Mucosa of rectum (tissue), 2 donors: ENCODE measurements at regions not wholly inside any gene's neighbourhood (a gene's known extent, or its start where the extent isn't known, plus 50 kb on each side); places are given as distances from the start of the nearest gene placed in this dataset.

Experiments used
- H3K27ac ChIP-seq, 2 donors: one replicate each; pipeline ENCODE4 v1.7.0; 2013; ENCODE audit warnings: inconsistent platforms in 2 of 2, low read depth in 2 of 2, low read length in 2 of 2
- H3K27me3 ChIP-seq, 2 donors: one replicate each; pipeline ENCODE4 v1.7.0; 2013; ENCODE audit warnings: low read length in 2 of 2; ENCODE audit not compliant: control insufficient read depth in 2 of 2, insufficient read depth in 2 of 2
- H3K36me3 ChIP-seq, 2 donors: one replicate each; pipeline ENCODE4 v1.7.0; 2013; ENCODE audit warnings: low read length in 2 of 2; ENCODE audit not compliant: control insufficient read depth in 2 of 2, insufficient read depth in 2 of 2
- H3K4me1 ChIP-seq, 2 donors: one replicate each; pipeline ENCODE4 v1.7.0; 2013; ENCODE audit warnings: low read length in 2 of 2, mild to moderate bottlenecking in 1 of 2; ENCODE audit not compliant: control insufficient read depth in 2 of 2, insufficient read depth in 2 of 2
- H3K4me3 ChIP-seq, 2 donors: one replicate each; pipeline ENCODE4 v1.7.0; 2013; ENCODE audit warnings: low read length in 2 of 2
- H3K9ac ChIP-seq, 2 donors: one replicate each; pipeline ENCODE4 v1.7.0; 2013; ENCODE audit warnings: low read length in 2 of 2, low read depth in 1 of 2, mild to moderate bottlenecking in 1 of 2
- H3K9me3 ChIP-seq, 2 donors: one replicate each; pipeline ENCODE4 v1.7.0; 2013; ENCODE audit warnings: low read length in 2 of 2; ENCODE audit not compliant: control insufficient read depth in 2 of 2
- donor health status: healthy.
- donor health status: Normal muscosa, but diverticular disease.

- Histone ChIP-seq H3K4me3 (no peak overlapping the region), H3K36me3 (no peaks in the 10 kb centered on the region), H3K9ac (no peak overlapping the region), H3K27me3 (no peaks in the 10 kb centered on the region), H3K27ac (no peak overlapping the region), H3K9me3 (no peaks in the 10 kb centered on the region), H3K4me1 (no peaks in the 10 kb centered on the region)
These were observed 183.0 kb upstream of the FOXF1 start for GRCh38 chr16:86327321-86327720.

DNA sequence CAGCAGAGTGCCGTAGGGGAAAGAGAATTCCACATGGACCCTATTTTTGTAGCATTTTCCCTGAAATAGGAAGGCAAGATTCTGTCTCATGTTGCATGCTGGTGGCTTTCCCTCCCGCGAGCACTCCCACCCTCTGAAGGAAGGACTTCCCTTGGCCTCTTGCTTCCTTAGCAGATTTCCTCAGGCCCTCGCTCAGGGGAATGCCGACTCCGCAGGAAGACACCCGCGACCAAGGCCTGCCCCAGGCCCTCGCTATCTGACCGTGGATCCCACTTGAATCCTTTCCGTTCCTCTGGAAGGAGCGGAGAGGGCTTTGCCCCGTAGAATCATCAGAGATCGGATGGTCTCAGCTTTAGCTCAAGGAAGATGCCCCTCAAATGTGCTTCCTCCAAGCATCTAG, 179.4 kb upstream of the FOXF1 start:
- no peak overlapping the region for H3K27ac ChIP-seq
- H3K4me3 ChIP-seq, result no peak overlapping the region
- H3K9ac ChIP-seq, result no peak overlapping the region
- H3K36me3 ChIP-seq, result no peaks in the 10 kb centered on the region
- H3K9me3 ChIP-seq, result no peaks in the 10 kb centered on the region
- peaks cover 0 to 2% of the 10 kb centered on the region in 2 donors for H3K27me3 ChIP-seq
- H3K4me1 ChIP-seq, result no peaks in the 10 kb centered on the region

DNA sequence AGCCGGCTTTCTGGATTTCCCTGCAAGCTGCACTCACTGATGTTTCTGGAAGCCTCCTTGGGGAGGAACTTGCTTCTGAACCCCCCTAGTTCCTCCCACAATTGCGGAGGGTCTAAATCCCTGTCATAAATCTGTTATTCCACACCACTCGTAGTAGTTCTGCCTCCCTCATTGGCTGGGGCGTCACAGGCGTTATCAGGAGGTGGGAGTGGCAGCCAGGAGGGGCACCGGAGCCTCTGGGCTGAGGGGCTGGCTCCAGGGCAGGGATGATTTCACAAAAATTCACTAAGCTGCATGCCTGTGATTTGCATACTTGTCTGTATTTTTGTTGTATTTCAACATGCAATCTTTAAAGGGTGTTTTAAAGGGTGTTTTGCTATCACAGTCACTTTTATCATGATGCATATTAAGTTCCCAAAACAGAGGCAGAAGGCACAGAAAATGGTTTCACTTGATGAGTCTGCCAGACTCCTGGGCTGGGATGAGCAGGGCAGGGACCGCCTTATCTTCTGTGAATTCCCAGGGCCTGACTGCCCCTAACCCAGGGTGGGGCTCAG, 176.2 kb upstream of the FOXF1 start:
- H3K27me3 ChIP-seq, result peaks cover 0 to 2% of the 10 kb centered on the region in 2 donors

DNA sequence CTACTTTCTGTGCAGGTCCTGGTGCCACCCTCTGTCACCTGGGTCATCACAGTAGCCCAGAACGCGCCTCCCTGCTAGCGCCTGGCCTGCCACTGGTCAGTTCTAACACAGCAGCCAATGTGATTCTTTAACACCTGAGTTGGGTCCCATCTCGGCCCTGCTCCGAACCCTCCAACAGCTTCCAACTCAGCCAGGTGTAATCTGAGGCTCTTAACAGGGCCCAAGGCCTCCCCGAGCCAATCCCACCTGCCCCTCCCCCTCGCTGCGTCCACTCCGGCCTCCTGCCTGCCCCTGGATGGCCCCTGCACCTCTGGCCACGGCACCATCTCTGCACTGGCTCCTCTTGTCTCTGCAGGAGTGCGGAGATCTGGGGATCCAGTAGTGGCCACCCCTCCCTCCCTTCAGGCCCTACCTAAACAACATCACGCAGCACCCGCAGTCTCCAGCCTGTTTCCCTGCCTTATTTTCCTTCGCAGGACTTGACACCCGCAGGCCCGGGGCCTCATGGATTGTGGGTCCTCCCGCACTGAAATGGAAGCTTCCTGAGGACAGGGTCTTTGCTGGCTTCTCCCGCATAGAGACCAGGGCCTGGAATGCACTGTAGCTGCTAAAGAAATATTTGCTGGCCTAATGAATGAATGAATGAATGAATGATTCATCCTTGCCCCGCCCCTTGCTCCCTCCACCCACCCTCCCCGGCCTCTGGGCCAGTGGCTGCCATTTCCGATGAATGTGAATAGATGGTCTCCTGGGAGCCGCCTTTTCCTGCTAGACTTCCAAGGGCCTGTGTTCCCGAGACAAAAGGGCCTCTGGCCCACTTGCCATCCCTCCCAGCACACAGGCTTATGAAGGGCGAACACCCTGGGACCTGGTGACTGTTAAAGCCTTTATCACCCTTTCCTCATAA, 174.8 kb upstream of the FOXF1 start:
- Histone ChIP-seq H3K36me3 (no peaks in the 10 kb centered on the region), H3K27me3 (peaks cover 0 to 2% of the 10 kb centered on the region in 2 donors), H3K9ac (no peak overlapping the region), H3K4me1 (no peaks in the 10 kb centered on the region), H3K9me3 (no peaks in the 10 kb centered on the region), H3K27ac (no peak overlapping the region), H3K4me3 (no peak overlapping the region)

More for the DNA sequence above, 176.2 kb upstream of the FOXF1 start:
- Histone ChIP-seq H3K27ac (no peak overlapping the region), H3K4me1 (no peaks in the 10 kb centered on the region), H3K9me3 (no peaks in the 10 kb centered on the region), H3K36me3 (no peaks in the 10 kb centered on the region), H3K9ac (no peak overlapping the region), H3K4me3 (no peak overlapping the region)

DNA sequence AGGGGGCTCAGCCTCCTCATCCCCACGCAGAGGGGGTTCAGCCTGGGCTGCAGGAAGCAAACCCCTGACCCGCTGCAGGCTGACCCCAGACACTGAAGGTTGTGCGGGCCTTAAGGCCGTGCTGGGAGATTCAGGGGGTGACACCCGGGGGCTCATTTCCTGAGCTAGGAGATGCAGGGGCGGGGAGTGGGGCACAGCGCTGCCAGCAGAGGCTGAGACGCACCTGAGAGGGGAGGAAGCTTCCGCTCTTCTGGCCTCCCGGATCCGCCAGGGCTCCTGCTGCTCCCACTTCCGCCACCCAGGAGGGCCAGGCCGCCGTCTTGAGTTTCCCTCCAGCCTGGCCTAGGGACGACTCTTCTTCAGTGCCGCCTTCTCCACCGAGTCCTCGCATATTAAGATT, 173.2 kb upstream of the FOXF1 start:
- Histone ChIP-seq H3K36me3 (no peaks in the 10 kb centered on the region), H3K4me3 (no peak overlapping the region), H3K9ac (no peak overlapping the region), H3K27ac (no peak overlapping the region), H3K27me3 (peaks cover 0 to 2% of the 10 kb centered on the region in 2 donors), H3K9me3 (no peaks in the 10 kb centered on the region), H3K4me1 (no peaks in the 10 kb centered on the region)

DNA sequence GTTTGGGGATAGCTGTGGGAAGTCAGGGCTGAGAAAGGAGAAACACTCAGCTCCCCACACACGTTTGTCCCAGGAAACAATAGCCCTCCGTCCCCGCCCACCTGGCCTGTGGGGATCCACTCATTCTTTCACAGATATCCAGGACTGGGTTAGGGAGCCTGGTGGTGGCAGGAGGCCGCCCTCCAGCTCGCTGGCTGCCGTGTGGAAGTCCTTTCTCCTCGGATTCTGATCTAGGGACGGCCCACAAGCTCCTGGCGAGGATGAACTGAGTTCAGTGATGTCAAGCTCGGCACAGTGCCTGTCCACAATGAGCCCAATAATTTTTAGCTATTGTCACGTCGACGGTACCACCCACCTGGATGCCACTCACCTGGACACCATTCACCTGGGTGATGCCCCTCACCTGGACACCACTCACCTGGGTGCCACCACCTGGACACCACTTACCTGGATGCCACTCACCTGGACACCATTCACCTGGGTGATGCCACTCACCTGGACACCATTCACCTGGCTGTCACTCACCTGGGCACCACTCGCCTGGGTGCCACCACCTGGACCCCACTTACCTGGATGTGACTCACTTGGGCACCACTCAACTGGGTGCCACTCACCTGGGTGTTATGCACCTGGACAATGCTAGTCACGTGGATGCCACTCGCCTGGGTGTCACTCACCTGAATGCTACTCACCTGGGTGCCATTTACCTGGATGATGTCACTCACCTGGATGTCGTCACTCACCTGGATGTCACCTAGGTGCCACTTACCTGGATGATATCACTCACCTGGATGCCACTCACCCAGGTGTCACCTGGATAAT, 172.5 kb upstream of the FOXF1 start:
- H3K9me3 ChIP-seq, result no peaks in the 10 kb centered on the region
- peaks cover 0 to under 1% of the 10 kb centered on the region in 2 donors for H3K27me3 ChIP-seq
- no peak overlapping the region for H3K4me3 ChIP-seq
- H3K27ac ChIP-seq, result no peak overlapping the region
- H3K4me1 ChIP-seq, result no peaks in the 10 kb centered on the region
- H3K9ac ChIP-seq, result no peak overlapping the region
- no peaks in the 10 kb centered on the region for H3K36me3 ChIP-seq

DNA sequence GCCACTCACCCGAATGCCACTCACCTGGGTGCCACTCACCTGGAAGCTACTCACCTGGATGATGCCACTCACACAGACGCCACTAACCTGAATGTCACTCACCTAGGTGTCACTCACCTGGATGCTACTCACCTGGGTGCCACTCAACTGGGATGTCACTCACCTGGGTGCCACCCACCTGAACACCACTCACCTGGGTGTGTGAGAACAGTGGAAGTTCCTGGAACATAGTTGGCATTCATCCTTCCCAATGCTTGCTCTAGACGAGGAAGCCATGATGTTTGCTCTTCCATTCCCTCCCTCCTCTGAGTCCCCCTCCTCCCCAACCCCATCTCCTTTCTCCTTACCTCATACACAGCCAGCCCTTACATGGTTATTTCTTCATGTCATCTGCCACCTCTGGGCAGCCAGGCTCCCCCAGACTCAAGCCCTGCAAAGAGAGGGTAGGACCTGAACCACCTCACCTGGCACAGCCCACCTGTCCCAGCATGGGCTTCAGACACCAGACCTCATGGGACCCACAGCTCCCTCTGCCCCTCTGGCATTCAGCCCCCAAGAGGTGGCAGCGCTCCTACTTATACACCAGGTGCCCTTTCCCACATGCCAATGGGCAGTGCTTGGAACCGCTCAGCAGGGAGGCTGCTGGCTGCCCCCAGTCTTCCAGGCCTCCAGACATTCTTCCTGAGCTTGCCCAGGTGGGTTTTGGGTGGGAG, 171.8 kb upstream of the FOXF1 start:
- Histone ChIP-seq H3K9me3 (no peaks in the 10 kb centered on the region), H3K9ac (no peak overlapping the region), H3K4me1 (no peaks in the 10 kb centered on the region), H3K36me3 (no peaks in the 10 kb centered on the region), H3K27ac (no peak overlapping the region), H3K4me3 (no peak overlapping the region), H3K27me3 (no peaks in the 10 kb centered on the region)

DNA sequence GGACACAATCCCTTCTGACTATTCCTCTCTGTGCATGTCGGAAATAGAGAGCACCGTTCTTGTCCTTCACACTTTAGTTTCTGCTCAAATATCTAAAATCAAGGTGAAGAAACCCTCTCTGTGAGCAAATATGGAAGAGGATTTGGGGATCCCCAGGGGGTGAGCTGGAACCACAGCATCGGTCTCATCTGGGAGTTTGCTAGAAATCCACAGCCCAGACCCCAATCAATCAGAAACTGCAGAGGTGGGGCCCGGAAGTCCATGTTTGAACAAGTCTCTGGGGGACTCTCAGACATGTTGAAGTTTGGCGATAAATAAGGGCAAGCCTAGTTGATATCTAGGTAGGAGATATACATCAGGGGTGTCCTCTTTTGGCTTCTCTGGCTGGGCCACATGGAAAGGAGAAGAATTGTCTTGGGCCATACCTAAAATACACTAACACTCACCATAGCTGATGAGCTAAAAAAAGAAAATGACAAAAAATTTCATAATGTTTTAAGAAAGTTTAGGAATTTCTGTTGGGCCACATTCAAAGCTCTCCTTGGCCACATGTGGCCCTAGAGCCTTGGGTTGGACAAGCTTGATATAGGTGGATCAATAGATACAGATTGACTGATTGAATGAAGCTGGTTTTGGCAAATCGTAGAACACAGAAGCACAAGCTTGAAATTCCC, 168.0 kb upstream of the FOXF1 start:
- peak overlapping the region in 1 of 2 donors; percentile 82 for H3K27ac ChIP-seq
- peaks cover 0 to 4% of the 10 kb centered on the region in 2 donors for H3K4me1 ChIP-seq
- no peak overlapping the region for H3K4me3 ChIP-seq
- H3K27me3 ChIP-seq, result no peaks in the 10 kb centered on the region
- H3K9ac ChIP-seq, result no peak overlapping the region
- no peaks in the 10 kb centered on the region for H3K9me3 ChIP-seq
- no peaks in the 10 kb centered on the region for H3K36me3 ChIP-seq

DNA sequence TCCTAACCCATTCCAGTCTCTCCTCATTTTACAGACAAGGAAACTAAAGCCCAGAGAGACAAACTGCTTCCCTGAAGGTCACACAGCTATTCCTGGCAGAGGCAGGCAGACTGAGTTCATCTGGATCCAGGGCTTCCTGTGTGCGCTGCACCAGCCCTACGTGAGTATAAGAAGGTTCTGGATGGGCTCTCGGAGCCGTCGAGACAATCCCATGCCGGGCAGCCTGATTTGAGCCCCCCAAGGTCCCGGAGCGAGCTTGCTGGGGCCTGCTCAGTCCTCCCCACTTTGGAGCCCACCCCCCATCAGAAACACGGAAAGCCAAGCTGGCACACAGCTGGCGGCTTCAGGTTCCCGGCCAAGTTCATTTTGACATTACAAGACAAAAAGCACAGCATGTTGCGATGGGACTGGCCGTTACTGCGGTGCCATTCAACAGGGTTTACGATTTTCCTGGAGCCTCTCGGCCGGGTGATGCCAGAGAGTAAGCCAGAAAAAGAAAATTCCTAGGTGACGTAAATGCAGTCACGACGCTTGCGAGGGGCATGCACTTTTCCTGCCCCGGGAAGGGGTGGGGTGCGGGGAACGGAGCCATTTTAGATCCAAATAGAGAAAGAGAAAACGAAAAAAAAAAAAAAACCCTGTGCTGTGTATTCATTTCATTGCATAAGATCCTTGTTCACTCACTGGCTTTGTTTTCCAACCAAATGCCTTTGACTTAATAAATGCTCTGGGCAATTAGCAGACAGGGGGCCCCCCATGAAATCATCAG, 167.1 kb upstream of the FOXF1 start:
- Histone ChIP-seq H3K27ac (peak overlapping the region; percentile 81 to 82), H3K4me1 (peaks cover 0 to 4% of the 10 kb centered on the region in 2 donors), H3K4me3 (no peak overlapping the region), H3K9me3 (no peaks in the 10 kb centered on the region), H3K9ac (peak overlapping the region in 1 of 2 donors; percentile 35), H3K36me3 (no peaks in the 10 kb centered on the region), H3K27me3 (no peaks in the 10 kb centered on the region)
